LNCAP (cell line): ENCODE measurements at regions not wholly inside any gene's neighbourhood (a gene's known extent, or its start where the extent isn't known, plus 50 kb on each side); places are given as distances from the start of the nearest gene placed in this dataset.

ENCODE experiments used
- TF ChIP-seq, protein P1 (sequence below): fragments of 450-650 bp; IDR thresholded peaks from 2 replicates; pipeline ENCODE4 v1.5.1; 2017; ENCODE audit warnings: mild to moderate bottlenecking

DNA sequence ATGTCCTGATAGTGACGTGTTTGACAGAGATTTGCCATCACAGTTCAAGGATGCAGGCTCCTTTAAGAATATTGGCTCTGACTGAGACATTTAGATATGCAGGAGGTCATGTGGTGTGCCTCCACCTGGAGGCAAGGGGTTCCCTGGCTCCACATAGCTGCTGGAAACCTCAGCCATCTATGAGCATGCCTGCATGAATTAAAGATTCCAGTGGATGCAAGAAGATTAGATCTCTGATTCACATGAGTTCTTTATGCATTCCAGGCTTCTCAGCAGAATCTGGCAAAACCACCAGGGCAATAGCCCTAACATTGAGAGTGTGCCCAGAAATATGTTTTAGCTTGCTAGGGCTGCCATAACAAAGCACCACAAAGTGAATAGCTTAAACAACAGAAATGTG lies 298.5 kb upstream of the AADAT start:
- TF ChIP-seq, protein P1, sequence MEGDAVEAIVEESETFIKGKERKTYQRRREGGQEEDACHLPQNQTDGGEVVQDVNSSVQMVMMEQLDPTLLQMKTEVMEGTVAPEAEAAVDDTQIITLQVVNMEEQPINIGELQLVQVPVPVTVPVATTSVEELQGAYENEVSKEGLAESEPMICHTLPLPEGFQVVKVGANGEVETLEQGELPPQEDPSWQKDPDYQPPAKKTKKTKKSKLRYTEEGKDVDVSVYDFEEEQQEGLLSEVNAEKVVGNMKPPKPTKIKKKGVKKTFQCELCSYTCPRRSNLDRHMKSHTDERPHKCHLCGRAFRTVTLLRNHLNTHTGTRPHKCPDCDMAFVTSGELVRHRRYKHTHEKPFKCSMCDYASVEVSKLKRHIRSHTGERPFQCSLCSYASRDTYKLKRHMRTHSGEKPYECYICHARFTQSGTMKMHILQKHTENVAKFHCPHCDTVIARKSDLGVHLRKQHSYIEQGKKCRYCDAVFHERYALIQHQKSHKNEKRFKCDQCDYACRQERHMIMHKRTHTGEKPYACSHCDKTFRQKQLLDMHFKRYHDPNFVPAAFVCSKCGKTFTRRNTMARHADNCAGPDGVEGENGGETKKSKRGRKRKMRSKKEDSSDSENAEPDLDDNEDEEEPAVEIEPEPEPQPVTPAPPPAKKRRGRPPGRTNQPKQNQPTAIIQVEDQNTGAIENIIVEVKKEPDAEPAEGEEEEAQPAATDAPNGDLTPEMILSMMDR: no peak

DNA sequence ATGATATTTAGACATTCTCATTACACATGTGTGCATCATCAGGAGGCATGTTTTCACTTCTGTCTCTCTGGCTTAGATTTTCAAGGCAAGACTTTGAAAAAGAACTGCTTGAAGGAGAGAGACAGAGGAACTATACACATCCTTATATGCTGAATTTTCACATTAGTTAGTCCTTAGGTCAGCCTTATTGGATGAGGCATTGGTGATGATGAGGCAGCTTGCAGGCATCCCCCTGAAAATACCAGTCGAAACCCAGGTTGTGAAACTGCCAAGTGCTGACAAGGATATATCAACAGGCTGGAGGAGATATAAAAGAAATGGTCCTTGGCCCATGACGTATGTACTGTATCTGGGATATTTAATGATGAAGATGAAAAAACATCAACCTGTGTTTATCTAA lies 297.2 kb upstream of the AADAT start:
- TF ChIP-seq, protein P1: no peak

DNA sequence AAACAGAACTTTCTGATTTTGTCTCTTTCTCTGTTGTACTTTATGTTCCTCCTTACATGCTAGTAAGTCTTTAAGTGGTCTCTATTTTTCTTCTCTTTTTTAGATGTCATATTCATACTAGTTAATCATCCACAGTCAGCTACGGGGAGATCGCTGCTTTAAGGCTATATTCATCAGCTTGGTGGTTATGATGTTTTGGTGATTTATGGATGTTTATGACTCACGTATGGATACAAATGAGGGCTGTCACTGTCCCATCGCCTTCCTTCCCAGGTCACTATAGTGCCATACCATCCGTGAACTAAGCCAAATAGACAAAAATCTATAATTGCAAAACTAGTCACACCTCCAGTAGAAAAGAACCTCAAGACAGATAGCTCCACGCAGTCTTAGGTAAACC lies 296.8 kb upstream of the AADAT start:
- TF ChIP-seq, protein P1: no peak

DNA sequence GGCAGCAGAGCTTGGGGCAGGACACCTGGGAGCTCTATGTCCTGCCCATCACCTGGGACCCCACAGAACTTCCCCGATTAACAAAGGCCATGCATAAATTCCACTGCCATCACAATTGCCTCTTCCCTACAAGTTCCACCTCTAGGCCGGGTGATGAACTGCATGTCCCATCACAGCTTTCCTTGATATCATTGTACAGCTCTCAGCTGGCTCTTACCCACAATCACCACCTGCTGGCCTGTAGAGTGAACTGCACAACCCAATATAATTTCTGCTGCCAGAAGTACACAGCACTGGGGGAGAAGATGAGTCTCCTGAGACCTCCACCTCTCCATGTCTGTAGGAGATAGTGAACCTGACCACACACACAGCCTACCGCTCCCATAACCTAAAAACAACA lies 285.0 kb upstream of the AADAT start:
- TF ChIP-seq, protein P1: peak; percentile 64

DNA sequence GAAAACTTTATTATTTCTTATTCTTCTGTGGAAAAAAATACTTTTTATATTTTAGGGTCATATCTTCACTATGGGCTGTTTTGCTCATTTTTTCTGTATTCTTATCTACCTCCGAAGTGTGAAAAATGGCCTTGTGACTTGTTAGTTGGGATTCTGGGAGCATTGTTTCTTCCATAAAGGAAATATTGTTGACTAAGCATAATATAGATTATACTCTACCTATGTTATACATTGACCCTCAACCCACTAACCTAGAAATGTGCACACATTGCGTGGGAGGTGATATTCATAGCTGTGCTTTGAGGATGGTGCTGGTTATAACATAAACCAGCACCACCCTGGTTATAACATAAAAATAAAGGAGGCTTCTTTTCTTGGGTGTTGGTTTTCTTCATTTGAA lies 259.2 kb upstream of the AADAT start:
- TF ChIP-seq, protein P1: no peak

DNA sequence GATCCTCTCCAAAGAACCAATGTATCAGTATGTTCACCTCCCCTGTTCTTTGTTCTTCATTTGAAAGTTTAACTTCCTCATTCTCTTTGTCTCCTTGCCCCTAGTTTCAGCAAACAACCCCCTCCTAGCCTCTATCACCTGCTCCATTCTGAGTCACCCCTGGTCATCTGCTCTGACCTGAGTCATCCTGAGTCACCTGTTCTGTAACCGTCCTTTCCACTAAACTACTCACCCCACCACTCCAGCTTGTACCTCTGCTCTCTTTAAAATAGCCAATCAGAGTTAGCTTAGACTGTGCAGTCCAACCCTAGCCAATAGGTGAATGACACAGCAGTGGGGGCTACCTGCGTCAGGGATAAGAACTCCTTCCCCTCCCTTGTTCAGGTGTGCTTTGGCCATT lies 249.8 kb upstream of the AADAT start:
- TF ChIP-seq, protein P1: no peak

DNA sequence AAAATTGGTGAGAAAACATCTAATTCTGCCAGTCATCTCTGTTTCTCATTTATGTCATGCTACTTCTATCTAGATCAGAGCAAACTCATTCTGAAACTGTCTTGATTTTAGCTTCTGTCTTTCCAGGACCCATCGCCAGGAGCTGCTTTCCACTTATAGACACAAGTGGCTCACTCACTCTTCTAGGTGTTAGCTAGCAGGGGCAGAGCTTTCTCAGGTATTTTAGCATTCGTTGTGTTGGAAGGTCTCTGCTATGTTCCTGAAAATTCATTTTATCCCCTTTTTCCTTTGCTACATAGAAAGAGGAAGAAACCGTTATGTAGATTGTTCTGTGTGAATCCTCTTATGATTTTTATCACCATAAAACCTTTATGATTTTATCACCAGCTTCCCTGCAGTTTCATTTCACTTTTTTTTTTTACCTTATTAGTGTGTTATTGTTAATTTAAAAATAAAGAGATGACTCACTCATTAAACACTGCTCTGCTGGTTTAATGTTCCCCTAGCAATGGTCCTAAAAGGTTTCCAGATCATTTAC lies 246.6 kb upstream of the AADAT start:
- TF ChIP-seq, protein P1: no peak

DNA sequence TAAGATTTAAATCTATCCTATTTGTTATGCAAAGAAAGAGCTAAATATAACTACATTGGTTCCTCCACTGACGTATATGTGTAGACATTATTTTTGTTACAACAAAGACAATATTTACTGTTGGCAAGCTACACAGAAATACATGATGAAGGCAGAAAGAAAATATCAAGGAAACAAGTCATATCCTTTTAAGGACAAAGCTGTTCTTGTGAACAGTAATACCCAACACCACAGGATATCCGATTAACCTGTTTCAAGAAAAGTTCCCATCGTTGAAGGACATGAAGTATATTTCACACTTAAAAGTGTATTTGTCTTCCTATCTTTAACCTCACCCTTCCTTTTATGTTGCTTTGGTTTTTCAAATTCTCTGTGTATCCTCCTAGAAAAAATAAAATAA lies 235.8 kb upstream of the AADAT start:
- TF ChIP-seq, protein P1: no peak
